Lower leg skin (tissue), 3 donors: ENCODE measurements at regions not wholly inside any gene's neighbourhood (a gene's known extent, or its start where the extent isn't known, plus 50 kb on each side); places are given as distances from the start of the nearest gene placed in this dataset.

ENCODE experiments used
- CTCF ChIP-seq, 3 donors: fragments of 450-650 bp; IDR thresholded peaks; one replicate each; pipeline ENCODE4 v1.5.1; 2016; ENCODE audit warnings: antibody characterized with exemption in 3 of 3, mild to moderate bottlenecking in 3 of 3, moderate library complexity in 2 of 3
- POLR2A ChIP-seq, 2 donors: fragments of 450-650 bp; IDR thresholded peaks; one replicate each; pipeline ENCODE4 v1.6.1; 2016 to 2017; ENCODE audit warnings: antibody characterized with exemption in 2 of 2, mild to moderate bottlenecking in 1 of 2, moderate library complexity in 1 of 2

GRCh38 chr4:187286525-187286924, 562.9 kb upstream of the FAT1 start:
- no peak for TF ChIP-seq CTCF (IDR thresholded peaks at IDR 0.05)
- no peak for TF ChIP-seq POLR2A (IDR thresholded peaks at IDR 0.05)
